SHP77 (cell line): ENCODE measurements at regions not wholly inside any gene's neighbourhood (a gene's known extent, or its start where the extent isn't known, plus 50 kb on each side); places are given as distances from the start of the nearest gene placed in this dataset.

Source experiments
- DNase-seq, 2 experiments: peaks; one replicate each; lab custom pipeline; 2025; lab: John Stamatoyannopoulos, UW

DNA sequence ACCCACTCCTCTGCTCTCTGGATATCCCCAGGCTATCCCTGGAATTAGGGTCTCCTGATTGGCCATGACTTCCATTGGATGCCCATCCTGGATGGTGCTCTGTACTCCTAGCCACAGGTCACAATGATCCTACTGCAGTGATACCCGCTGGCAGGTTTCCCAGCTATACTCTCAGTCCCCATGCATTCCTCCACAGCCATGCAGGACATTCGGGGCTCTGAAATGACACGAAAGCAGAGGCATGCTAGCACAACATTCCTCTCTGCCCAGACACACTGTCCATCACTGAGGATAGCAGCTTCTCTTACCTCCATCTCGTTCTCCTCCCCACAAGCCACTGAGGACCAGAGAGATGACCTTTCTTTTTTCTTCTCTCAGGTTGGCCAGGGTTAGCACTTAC, 51.7 kb upstream of the SPATS2L start:
- DNase-seq = no peak

DNA sequence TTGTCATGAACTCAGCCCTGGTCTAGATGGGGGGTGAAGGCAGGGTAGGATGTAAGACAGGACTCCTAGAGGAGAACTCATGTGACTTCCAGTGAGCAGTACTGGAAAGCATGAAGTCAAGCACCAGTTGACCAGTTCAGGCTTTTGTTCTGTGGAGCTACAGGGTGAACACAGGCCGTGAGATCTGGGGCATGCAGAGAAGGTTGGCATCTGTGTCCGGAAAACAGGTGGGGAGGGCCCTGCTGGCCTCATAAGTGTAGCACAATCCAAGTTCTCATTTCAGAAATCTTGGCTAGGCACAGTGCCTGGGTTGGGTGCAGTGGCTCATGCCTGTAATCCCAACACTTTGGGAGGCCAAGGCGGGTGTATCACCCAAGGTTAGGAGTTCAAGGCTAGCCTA, 50.9 kb upstream of the SPATS2L start:
- DNase-seq = no peak
